ENCODE measurements at regions not wholly inside any gene's neighbourhood (a gene's known extent, or its start where the extent isn't known, plus 50 kb on each side); places are given as distances from the start of the nearest gene placed in this dataset.

- H3K9me3 ChIP-seq (replicated peaks in 1 of 11), result no peaks in the 10 kb centered on the region
- H3K9ac ChIP-seq, result no peak overlapping the region
- H3K27ac ChIP-seq, result 0 out of 22 replicates have a peak overlapping the region, but pooled peaks of 2 of the 11 experiments have one; percentile 13 to 26
- peak overlapping the region in 8 of 11 experiments; percentile 16 to 61 (median 19); a peak in 12 of 22 replicates for H3K4me2 ChIP-seq
- peaks cover 0 to 11% (median 5%) of the 10 kb centered on the region in 10 experiments; a peak in 11 of 20 replicates for H3K4me1 ChIP-seq
- H3K27me3 ChIP-seq, result no peaks in the 10 kb centered on the region
- TF ChIP-seq Cebpa-rat (IDR thresholded peaks at IDR 0.05), result no peak
- H3K4me3 ChIP-seq, result no peak overlapping the region
- no peaks in the 10 kb centered on the region for H3K36me3 ChIP-seq
- no peaks in the 10 kb centered on the region for H4K20me1 ChIP-seq
Measured at GRCh38 chr3:117346901-117347300, 637.3 kb downstream of the TUSC7 start.

- Histone ChIP-seq H3K4me1 (peaks cover 0 to 11% (median 5%) of the 10 kb centered on the region in 10 experiments; a peak in 11 of 20 replicates), H3K4me3 (no peak overlapping the region), H4K20me1 (no peaks in the 10 kb centered on the region), H3K9ac (no peak overlapping the region), H3K4me2 (no peak overlapping the region), H3K36me3 (no peaks in the 10 kb centered on the region), H3K9me3 (replicated peaks in 1 of 11) (no peaks in the 10 kb centered on the region), H3K27ac (no peak overlapping the region), H3K27me3 (no peaks in the 10 kb centered on the region)
- TF ChIP-seq Cebpa-rat (IDR thresholded peaks at IDR 0.05), result no peak
Measured at GRCh38 chr3:117348884-117349283, 639.3 kb downstream of the TUSC7 start.

GRCh38 chr3:117349566-117349965 lies 640.0 kb downstream of the TUSC7 start:
- Histone ChIP-seq H3K27me3 (no peaks in the 10 kb centered on the region), H4K20me1 (no peaks in the 10 kb centered on the region), H3K36me3 (no peaks in the 10 kb centered on the region), H3K27ac (no peak overlapping the region), H3K4me1 (peaks cover 0 to 11% (median 5%) of the 10 kb centered on the region in 10 experiments; a peak in 11 of 20 replicates), H3K4me3 (no peak overlapping the region), H3K9me3 (replicated peaks in 1 of 11) (no peaks in the 10 kb centered on the region), H3K4me2 (no peak overlapping the region), H3K9ac (no peak overlapping the region)
- TF ChIP-seq Cebpa-rat (IDR thresholded peaks at IDR 0.05), result no peak

- no peaks in the 10 kb centered on the region for H3K36me3 ChIP-seq
- no peaks in the 10 kb centered on the region for H3K9me3 ChIP-seq (replicated peaks in 1 of 11)
- H3K4me1 ChIP-seq, result peaks cover 0 to 11% (median 5%) of the 10 kb centered on the region in 10 experiments; a peak in 11 of 20 replicates
- no peak overlapping the region for H3K27ac ChIP-seq
- no peaks in the 10 kb centered on the region for H3K27me3 ChIP-seq
- no peaks in the 10 kb centered on the region for H4K20me1 ChIP-seq
- TF ChIP-seq Cebpa-rat (IDR thresholded peaks at IDR 0.05), result no peak
- H3K4me2 ChIP-seq, result no peak overlapping the region
- no peak overlapping the region for H3K9ac ChIP-seq
- no peak overlapping the region for H3K4me3 ChIP-seq
Measured at GRCh38 chr3:117350371-117350770, 640.8 kb downstream of the TUSC7 start.

- Histone ChIP-seq H3K27ac (no peak overlapping the region), H3K4me1 (no peaks in the 10 kb centered on the region), H3K9ac (no peak overlapping the region), H3K4me2 (no peak overlapping the region), H3K9me3 (replicated peaks in 1 of 11) (peaks cover 0 to 7% (median 0%) of the 10 kb centered on the region in 11 experiments; a peak in 3 of 22 replicates), H3K27me3 (no peaks in the 10 kb centered on the region), H4K20me1 (no peaks in the 10 kb centered on the region), H3K4me3 (no peak overlapping the region), H3K36me3 (no peaks in the 10 kb centered on the region)
- no peak for TF ChIP-seq Cebpa-rat (IDR thresholded peaks at IDR 0.05)
Measured at GRCh38 chr3:117355566-117355965, 646.0 kb downstream of the TUSC7 start.

GRCh38 chr3:117356091-117356705 lies 646.6 kb downstream of the TUSC7 start:
- Histone ChIP-seq H3K4me1 (no peaks in the 10 kb centered on the region), H3K27ac (no peak overlapping the region), H3K9ac (no peak overlapping the region), H4K20me1 (no peaks in the 10 kb centered on the region), H3K27me3 (no peaks in the 10 kb centered on the region), H3K4me3 (no peak overlapping the region), H3K36me3 (no peaks in the 10 kb centered on the region), H3K4me2 (no peak overlapping the region), H3K9me3 (replicated peaks in 1 of 11) (peaks cover 0 to 7% (median 0%) of the 10 kb centered on the region in 11 experiments; a peak in 3 of 22 replicates)
- TF ChIP-seq Cebpa-rat (IDR thresholded peaks at IDR 0.05), result no peak

GRCh38 chr3:117358717-117359314 lies 649.2 kb downstream of the TUSC7 start:
- no peak for TF ChIP-seq Cebpa-rat (IDR thresholded peaks at IDR 0.05)
- no peaks in the 10 kb centered on the region for H3K27me3 ChIP-seq
- peaks cover 0 to 7% (median 0%) of the 10 kb centered on the region in 11 experiments; a peak in 4 of 22 replicates for H3K9me3 ChIP-seq (replicated peaks in 1 of 11)
- H3K27ac ChIP-seq, result no peak overlapping the region
- H4K20me1 ChIP-seq, result no peaks in the 10 kb centered on the region
- H3K9ac ChIP-seq, result no peak overlapping the region
- no peaks in the 10 kb centered on the region for H3K36me3 ChIP-seq
- no peak overlapping the region for H3K4me2 ChIP-seq
- H3K4me3 ChIP-seq, result no peak overlapping the region
- no peaks in the 10 kb centered on the region for H3K4me1 ChIP-seq

- peaks cover 0 to 4% (median 0%) of the 10 kb centered on the region in 11 experiments; a peak in 1 of 22 replicates for H3K9me3 ChIP-seq (replicated peaks in 1 of 11)
- no peaks in the 10 kb centered on the region for H3K4me1 ChIP-seq
- no peak overlapping the region for H3K4me2 ChIP-seq
- H3K27me3 ChIP-seq, result no peaks in the 10 kb centered on the region
- H3K9ac ChIP-seq, result no peak overlapping the region
- TF ChIP-seq Cebpa-rat (IDR thresholded peaks at IDR 0.05), result no peak
- H3K4me3 ChIP-seq, result no peak overlapping the region
- H3K27ac ChIP-seq, result no peak overlapping the region
- no peaks in the 10 kb centered on the region for H3K36me3 ChIP-seq
- no peaks in the 10 kb centered on the region for H4K20me1 ChIP-seq
Measured at GRCh38 chr3:117366574-117366973, 657.0 kb downstream of the TUSC7 start.

GRCh38 chr3:117367861-117368260 lies 658.3 kb downstream of the TUSC7 start:
- Histone ChIP-seq H4K20me1 (no peaks in the 10 kb centered on the region), H3K4me2 (no peak overlapping the region), H3K9ac (no peak overlapping the region), H3K27ac (no peak overlapping the region), H3K4me1 (no peaks in the 10 kb centered on the region), H3K36me3 (no peaks in the 10 kb centered on the region), H3K4me3 (no peak overlapping the region), H3K27me3 (no peaks in the 10 kb centered on the region), H3K9me3 (replicated peaks in 1 of 11) (peaks cover 0 to 4% (median 0%) of the 10 kb centered on the region in 11 experiments; a peak in 1 of 22 replicates)
- no peak for TF ChIP-seq Cebpa-rat (IDR thresholded peaks at IDR 0.05)

GRCh38 chr3:117380631-117381030 lies 671.1 kb downstream of the TUSC7 start:
- H3K9ac ChIP-seq, result no peak overlapping the region
- H4K20me1 ChIP-seq, result no peaks in the 10 kb centered on the region
- no peak for TF ChIP-seq Cebpa-rat (IDR thresholded peaks at IDR 0.05)
- H3K4me2 ChIP-seq, result no peak overlapping the region
- H3K4me3 ChIP-seq, result no peak overlapping the region
- H3K27ac ChIP-seq, result no peak overlapping the region
- H3K9me3 ChIP-seq (replicated peaks in 1 of 11), result peaks cover 0 to 4% (median 0%) of the 10 kb centered on the region in 11 experiments; a peak in 2 of 22 replicates
- no peaks in the 10 kb centered on the region for H3K4me1 ChIP-seq
- no peaks in the 10 kb centered on the region for H3K36me3 ChIP-seq
- H3K27me3 ChIP-seq, result no peaks in the 10 kb centered on the region
